GM18508 (cell line): ENCODE measurements at regions not wholly inside any gene's neighbourhood (a gene's known extent, or its start where the extent isn't known, plus 50 kb on each side); places are given as distances from the start of the nearest gene placed in this dataset.
"Not testable (repeated sequence)": the region's sequence is repeated elsewhere in the genome, so short reads cannot be mapped to it uniquely, and the experiment has no call there.

ENCODE experiments used
- ATAC-seq: cut with Tn5 transposase; IDR thresholded peaks from one replicate; pipeline ENCODE4 v1.9.1; 2021; ENCODE audit warnings: moderate number of reproducible peaks; ENCODE audit not compliant: insufficient read depth, unreplicated experiment

GRCh38 chr9:22815246-22815645 is 368.6 kb downstream of the DMRTA1 start:
- no peak for ATAC-seq

GRCh38 chr9:22817181-22817580 is 370.6 kb downstream of the DMRTA1 start:
- ATAC-seq, result no peak

- ATAC-seq, result no peak
Observed at GRCh38 chr9:22829236-22829635, 382.6 kb downstream of the DMRTA1 start.

GRCh38 chr9:22838266-22838665 is 391.6 kb downstream of the DMRTA1 start:
- no peak for ATAC-seq

- ATAC-seq, result no peak
Observed at GRCh38 chr9:22840641-22841040, 394.0 kb downstream of the DMRTA1 start.

GRCh38 chr9:22845243-22845642 is 398.6 kb downstream of the DMRTA1 start:
- ATAC-seq, result not testable (repeated sequence)

GRCh38 chr9:22855980-22856379 is 409.4 kb downstream of the DMRTA1 start:
- ATAC-seq, result no peak

- ATAC-seq, result no peak
Observed at GRCh38 chr9:22857316-22857715, 410.7 kb downstream of the DMRTA1 start.

GRCh38 chr9:22863106-22863505 is 416.5 kb downstream of the DMRTA1 start:
- no peak for ATAC-seq

- ATAC-seq, result no peak
Observed at GRCh38 chr9:22863736-22864135, 417.1 kb downstream of the DMRTA1 start.

- ATAC-seq, result no peak
Observed at GRCh38 chr9:22893196-22893843, 446.7 kb downstream of the DMRTA1 start.

- no peak for ATAC-seq
Observed at GRCh38 chr9:22898591-22898990, 452.0 kb downstream of the DMRTA1 start.

- no peak for ATAC-seq
Observed at GRCh38 chr9:22911632-22912031, 465.0 kb downstream of the DMRTA1 start.

GRCh38 chr9:22913026-22913425 is 466.4 kb downstream of the DMRTA1 start:
- ATAC-seq, result no peak

- ATAC-seq, result peak; percentile 79
Observed at GRCh38 chr9:22913518-22913917, 466.9 kb downstream of the DMRTA1 start.

GRCh38 chr9:22916148-22916547 is 469.5 kb downstream of the DMRTA1 start:
- no peak for ATAC-seq

GRCh38 chr9:22919423-22919822 is 472.8 kb downstream of the DMRTA1 start:
- peak; percentile 51 for ATAC-seq

- ATAC-seq, result no peak
Observed at GRCh38 chr9:22921742-22922141, 475.1 kb downstream of the DMRTA1 start.

GRCh38 chr9:22922222-22922621 is 475.6 kb downstream of the DMRTA1 start:
- ATAC-seq, result no peak

GRCh38 chr9:22954550-22954949 is 507.9 kb downstream of the DMRTA1 start:
- ATAC-seq, result no peak

- ATAC-seq, result no peak
Observed at GRCh38 chr9:22954964-22955363, 508.3 kb downstream of the DMRTA1 start.

- ATAC-seq, result no peak
Observed at GRCh38 chr9:22969350-22969979, 522.8 kb downstream of the DMRTA1 start.
